ENCODE measurements at regions not wholly inside any gene's neighbourhood (a gene's known extent, or its start where the extent isn't known, plus 50 kb on each side); places are given as distances from the start of the nearest gene placed in this dataset.

DNA sequence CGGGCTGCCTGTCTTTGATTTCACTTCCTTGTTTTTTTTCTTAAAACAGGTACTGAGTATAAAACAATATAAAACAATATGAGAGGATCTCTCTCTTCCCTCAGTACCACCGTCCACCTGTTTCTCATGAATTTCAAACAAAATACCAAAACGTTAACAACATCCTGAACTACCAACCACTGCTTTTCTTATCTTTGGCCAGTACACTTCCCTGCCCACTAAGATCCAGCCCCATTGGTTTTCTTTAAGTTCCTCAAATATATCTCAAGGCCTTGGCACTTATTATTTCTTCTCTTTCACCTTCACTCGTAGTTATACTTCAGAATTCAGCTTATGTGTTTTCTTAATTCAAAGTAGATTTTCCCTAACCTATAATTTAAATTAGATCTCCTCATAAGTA is 370.2 kb upstream of the GRIA3 start (continued):
- TF ChIP-seq, protein P1, sequence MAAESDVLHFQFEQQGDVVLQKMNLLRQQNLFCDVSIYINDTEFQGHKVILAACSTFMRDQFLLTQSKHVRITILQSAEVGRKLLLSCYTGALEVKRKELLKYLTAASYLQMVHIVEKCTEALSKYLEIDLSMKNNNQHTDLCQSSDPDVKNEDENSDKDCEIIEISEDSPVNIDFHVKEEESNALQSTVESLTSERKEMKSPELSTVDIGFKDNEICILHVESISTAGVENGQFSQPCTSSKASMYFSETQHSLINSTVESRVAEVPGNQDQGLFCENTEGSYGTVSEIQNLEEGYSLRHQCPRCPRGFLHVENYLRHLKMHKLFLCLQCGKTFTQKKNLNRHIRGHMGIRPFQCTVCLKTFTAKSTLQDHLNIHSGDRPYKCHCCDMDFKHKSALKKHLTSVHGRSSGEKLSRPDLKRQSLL (tag by site-specific recombination; IDR thresholded peaks at IDR 0.05), result no peak

DNA sequence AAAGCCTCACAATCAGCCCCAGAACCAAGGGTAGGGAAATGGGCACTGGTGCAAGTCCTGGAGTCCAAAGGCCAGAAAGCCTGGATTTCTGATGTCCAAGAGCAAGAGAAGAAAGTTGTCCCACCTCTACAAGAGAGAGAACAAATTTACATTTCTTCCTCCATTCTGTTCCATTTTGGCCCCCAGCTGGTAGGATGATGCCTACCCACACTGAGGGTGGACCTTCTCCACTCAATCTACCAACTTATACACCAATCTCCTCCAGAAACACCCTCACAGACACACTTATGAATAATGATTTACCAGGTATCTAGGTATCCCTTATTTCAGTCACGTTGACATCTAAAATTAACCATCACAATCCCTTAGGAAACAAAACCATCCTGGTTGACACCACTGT is 367.8 kb upstream of the GRIA3 start:
- H3K4me3 ChIP-seq (ENCODE audit: low read depth, low read length), result no peak overlapping the region
- ChIA-PET CTCF (no interaction called here), POLR2A (no interaction called here)
- no peak for TF ChIP-seq ZNF621 (tag by site-specific recombination; IDR thresholded peaks at IDR 0.05)
- no peak for TF ChIP-seq MYNN (tag by site-specific recombination; IDR thresholded peaks at IDR 0.05; ENCODE audit: borderline replicate concordance)
- TF ChIP-seq ZNF248 (tag by site-specific recombination; IDR thresholded peaks at IDR 0.05), result no peak
- TF ChIP-seq, protein P2, sequence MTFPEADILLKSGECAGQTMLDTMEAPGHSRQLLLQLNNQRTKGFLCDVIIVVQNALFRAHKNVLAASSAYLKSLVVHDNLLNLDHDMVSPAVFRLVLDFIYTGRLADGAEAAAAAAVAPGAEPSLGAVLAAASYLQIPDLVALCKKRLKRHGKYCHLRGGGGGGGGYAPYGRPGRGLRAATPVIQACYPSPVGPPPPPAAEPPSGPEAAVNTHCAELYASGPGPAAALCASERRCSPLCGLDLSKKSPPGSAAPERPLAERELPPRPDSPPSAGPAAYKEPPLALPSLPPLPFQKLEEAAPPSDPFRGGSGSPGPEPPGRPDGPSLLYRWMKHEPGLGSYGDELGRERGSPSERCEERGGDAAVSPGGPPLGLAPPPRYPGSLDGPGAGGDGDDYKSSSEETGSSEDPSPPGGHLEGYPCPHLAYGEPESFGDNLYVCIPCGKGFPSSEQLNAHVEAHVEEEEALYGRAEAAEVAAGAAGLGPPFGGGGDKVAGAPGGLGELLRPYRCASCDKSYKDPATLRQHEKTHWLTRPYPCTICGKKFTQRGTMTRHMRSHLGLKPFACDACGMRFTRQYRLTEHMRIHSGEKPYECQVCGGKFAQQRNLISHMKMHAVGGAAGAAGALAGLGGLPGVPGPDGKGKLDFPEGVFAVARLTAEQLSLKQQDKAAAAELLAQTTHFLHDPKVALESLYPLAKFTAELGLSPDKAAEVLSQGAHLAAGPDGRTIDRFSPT (tag by site-specific recombination; IDR thresholded peaks at IDR 0.05), result no peak
- TF ChIP-seq KLF8 (tag by site-specific recombination; IDR thresholded peaks at IDR 0.05), result no peak
- TF ChIP-seq ZNF214 (tag by site-specific recombination; IDR thresholded peaks at IDR 0.05; ENCODE audit: borderline replicate concordance), result no peak
- TF ChIP-seq, protein P3, sequence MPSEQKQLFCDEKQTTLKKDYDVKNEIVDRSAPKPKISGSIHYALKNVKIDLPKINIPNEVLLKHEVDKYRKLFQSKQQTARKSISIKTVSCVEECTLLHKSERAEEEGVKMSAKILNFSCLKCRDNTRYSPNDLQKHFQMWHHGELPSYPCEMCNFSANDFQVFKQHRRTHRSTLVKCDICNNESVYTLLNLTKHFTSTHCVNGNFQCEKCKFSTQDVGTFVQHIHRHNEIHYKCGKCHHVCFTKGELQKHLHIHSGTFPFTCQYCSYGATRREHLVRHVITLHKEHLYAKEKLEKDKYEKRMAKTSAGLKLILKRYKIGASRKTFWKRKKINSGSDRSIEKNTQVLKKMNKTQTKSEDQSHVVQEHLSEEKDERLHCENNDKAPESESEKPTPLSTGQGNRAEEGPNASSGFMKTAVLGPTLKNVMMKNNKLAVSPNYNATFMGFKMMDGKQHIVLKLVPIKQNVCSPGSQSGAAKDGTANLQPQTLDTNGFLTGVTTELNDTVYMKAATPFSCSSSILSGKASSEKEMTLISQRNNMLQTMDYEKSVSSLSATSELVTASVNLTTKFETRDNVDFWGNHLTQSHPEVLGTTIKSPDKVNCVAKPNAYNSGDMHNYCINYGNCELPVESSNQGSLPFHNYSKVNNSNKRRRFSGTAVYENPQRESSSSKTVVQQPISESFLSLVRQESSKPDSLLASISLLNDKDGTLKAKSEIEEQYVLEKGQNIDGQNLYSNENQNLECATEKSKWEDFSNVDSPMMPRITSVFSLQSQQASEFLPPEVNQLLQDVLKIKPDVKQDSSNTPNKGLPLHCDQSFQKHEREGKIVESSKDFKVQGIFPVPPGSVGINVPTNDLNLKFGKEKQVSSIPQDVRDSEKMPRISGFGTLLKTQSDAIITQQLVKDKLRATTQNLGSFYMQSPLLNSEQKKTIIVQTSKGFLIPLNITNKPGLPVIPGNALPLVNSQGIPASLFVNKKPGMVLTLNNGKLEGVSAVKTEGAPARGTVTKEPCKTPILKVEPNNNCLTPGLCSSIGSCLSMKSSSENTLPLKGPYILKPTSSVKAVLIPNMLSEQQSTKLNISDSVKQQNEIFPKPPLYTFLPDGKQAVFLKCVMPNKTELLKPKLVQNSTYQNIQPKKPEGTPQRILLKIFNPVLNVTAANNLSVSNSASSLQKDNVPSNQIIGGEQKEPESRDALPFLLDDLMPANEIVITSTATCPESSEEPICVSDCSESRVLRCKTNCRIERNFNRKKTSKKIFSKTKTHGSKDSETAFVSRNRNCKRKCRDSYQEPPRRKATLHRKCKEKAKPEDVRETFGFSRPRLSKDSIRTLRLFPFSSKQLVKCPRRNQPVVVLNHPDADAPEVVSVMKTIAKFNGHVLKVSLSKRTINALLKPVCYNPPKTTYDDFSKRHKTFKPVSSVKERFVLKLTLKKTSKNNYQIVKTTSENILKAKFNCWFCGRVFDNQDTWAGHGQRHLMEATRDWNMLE (tag by site-specific recombination; conservative IDR thresholded peaks at IDR 0.05; ENCODE audit: low read depth), result no peak
- no peak for TF ChIP-seq ZNF837 (tag by site-specific recombination; IDR thresholded peaks at IDR 0.05)
- TF ChIP-seq KLF7 (tag by site-specific recombination; IDR thresholded peaks at IDR 0.05; ENCODE audit: borderline replicate concordance), result no peak
- TF ChIP-seq ZNF549 (tag by site-specific recombination; IDR thresholded peaks at IDR 0.05), result no peak
- TF ChIP-seq GLI4 (tag by site-specific recombination; IDR thresholded peaks at IDR 0.05), result no peak
- TF ChIP-seq ZEB2 (tag by site-specific recombination; IDR thresholded peaks at IDR 0.05), result no peak
- no peak for TF ChIP-seq ZBTB1 (tag by site-specific recombination; IDR thresholded peaks at IDR 0.05)
- TF ChIP-seq OVOL3 (tag by site-specific recombination; IDR thresholded peaks at IDR 0.05), result no peak
- H3K27ac ChIP-seq (ENCODE audit: extremely low read depth, low read depth, low read length), result no peak overlapping the region
- no peaks in the 10 kb centered on the region; the same call in 1 of the 2 replicates for H3K9me3 ChIP-seq (ENCODE audit: control insufficient read depth, insufficient read depth, low read depth, low read length)
- H3K36me3 ChIP-seq (ENCODE audit: control insufficient read depth in 2 of 2, insufficient read depth in 1 of 2, low read length in 2 of 2), result no peaks in the 10 kb centered on the region
- H3K4me1 ChIP-seq (ENCODE audit: control insufficient read depth, insufficient read depth, low read length), result no peaks in the 10 kb centered on the region

DNA sequence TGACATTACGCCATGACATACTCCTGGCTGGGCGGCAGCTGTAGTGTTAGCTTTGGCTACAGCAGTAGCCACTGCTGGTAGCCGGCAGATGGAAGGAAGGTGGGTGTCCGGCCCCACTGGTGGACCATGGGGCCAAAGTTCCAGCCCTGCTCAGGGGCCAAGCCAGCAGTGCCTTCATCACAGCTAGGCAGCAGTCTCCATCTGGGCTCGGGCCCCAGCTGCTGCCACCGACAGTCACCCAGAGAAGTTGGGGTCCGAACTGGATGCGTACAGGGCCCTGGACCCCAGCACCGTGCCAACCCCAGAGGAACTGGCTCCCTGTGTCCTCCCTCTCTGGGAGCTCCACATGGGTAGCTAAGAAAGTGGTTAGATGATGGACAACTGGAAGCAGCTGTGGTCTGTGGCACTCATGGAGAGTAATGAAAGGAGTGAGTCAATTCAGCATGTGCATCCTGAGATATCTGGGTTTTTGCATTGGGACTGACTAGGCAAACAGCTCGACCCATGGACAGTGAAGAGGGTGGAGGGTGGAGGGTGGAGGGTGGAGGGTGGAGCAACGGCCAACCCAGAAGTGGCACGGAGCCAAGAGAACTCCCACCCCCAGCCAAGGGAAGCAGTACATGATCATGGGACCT is 366.6 kb upstream of the GRIA3 start:
- POLR2A ChIA-PET, result no interaction called here
- Histone ChIP-seq H3K36me3 (ENCODE audit: control insufficient read depth in 2 of 2, insufficient read depth in 1 of 2, low read length in 2 of 2) (no peaks in the 10 kb centered on the region), H3K27ac (ENCODE audit: extremely low read depth, low read depth, low read length) (no peak overlapping the region), H3K4me3 (ENCODE audit: low read depth, low read length) (no peak overlapping the region), H3K9me3 (ENCODE audit: control insufficient read depth, insufficient read depth, low read depth, low read length) (no peaks in the 10 kb centered on the region; the same call in 1 of the 2 replicates), H3K4me1 (ENCODE audit: control insufficient read depth, insufficient read depth, low read length) (no peaks in the 10 kb centered on the region)
- CTCF ChIA-PET, result interaction anchor here (0.6 kb wide), 1 partner anchor 11 kb away, joined by 6 read pairs; no protein-coding TSS in a partner anchor
- no peak for TF ChIP-seq ZNF530 (tag by site-specific recombination; IDR thresholded peaks at IDR 0.05; ENCODE audit: low read depth)
- TF ChIP-seq, protein P4, sequence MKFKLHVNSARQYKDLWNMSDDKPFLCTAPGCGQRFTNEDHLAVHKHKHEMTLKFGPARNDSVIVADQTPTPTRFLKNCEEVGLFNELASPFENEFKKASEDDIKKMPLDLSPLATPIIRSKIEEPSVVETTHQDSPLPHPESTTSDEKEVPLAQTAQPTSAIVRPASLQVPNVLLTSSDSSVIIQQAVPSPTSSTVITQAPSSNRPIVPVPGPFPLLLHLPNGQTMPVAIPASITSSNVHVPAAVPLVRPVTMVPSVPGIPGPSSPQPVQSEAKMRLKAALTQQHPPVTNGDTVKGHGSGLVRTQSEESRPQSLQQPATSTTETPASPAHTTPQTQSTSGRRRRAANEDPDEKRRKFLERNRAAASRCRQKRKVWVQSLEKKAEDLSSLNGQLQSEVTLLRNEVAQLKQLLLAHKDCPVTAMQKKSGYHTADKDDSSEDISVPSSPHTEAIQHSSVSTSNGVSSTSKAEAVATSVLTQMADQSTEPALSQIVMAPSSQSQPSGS (tag by site-specific recombination; IDR thresholded peaks at IDR 0.05; ENCODE audit: low read depth), result no peak
- TF ChIP-seq ZNF266 (tag by site-specific recombination; IDR thresholded peaks at IDR 0.05; ENCODE audit: low read depth), result no peak
- no peak for TF ChIP-seq ZNF404 (tag by site-specific recombination; IDR thresholded peaks at IDR 0.05)
- no peak for TF ChIP-seq ZNF311 (tag by site-specific recombination; IDR thresholded peaks at IDR 0.05; ENCODE audit: borderline replicate concordance)
- TF ChIP-seq, protein P5, sequence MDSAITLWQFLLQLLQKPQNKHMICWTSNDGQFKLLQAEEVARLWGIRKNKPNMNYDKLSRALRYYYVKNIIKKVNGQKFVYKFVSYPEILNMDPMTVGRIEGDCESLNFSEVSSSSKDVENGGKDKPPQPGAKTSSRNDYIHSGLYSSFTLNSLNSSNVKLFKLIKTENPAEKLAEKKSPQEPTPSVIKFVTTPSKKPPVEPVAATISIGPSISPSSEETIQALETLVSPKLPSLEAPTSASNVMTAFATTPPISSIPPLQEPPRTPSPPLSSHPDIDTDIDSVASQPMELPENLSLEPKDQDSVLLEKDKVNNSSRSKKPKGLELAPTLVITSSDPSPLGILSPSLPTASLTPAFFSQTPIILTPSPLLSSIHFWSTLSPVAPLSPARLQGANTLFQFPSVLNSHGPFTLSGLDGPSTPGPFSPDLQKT (IDR thresholded peaks at IDR 0.05; ENCODE audit: borderline replicate concordance, low read depth, low read length), result no peak
- TF ChIP-seq ZNF354C (tag by site-specific recombination; IDR thresholded peaks at IDR 0.05; ENCODE audit: borderline replicate concordance, low read depth), result no peak
